GM18951 (cell line): ENCODE measurements at regions not wholly inside any gene's neighbourhood (a gene's known extent, or its start where the extent isn't known, plus 50 kb on each side); places are given as distances from the start of the nearest gene placed in this dataset.

Source experiments
- POLR2A ChIP-seq: IDR thresholded peaks from 4 replicates; pipeline ENCODE4 v1.6.1; 2011; ENCODE audit warnings: mild to moderate bottlenecking; ENCODE audit not compliant: insufficient read length, insufficient read depth; ENCODE audit errors: extremely low read depth
- in situ Hi-C: fragments of 300-500 bp; cut with MboI; formaldehyde crosslinking; loops from one replicate; pipeline ENCODE4 v1.12.0; 2022; ENCODE audit warnings: low sequenced_read_pairs, mixed read lengths, inconsistent platforms; ENCODE audit not compliant: unreplicated experiment

DNA sequence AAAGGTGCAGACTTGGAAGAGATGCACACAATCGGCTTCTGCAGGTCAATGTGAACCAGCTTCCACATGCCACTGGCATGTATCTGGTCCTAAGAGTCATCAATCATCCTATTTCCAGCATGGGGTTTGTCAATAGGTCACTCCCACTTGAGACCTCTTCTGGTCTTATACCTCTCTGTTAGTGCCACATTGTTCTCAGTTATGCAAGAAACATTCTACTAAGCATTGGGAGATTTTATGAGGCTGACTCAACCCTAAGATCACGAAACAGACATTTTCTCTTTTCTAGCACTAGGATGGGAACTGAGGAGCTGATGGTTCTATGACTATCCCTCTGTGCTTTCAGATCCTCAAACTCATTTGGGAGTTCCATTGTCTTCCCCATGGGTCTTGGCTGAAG, 581.5 kb upstream of the KLF12 start:
- in situ Hi-C loops, result no loop called here
- no peak for TF ChIP-seq POLR2A

DNA sequence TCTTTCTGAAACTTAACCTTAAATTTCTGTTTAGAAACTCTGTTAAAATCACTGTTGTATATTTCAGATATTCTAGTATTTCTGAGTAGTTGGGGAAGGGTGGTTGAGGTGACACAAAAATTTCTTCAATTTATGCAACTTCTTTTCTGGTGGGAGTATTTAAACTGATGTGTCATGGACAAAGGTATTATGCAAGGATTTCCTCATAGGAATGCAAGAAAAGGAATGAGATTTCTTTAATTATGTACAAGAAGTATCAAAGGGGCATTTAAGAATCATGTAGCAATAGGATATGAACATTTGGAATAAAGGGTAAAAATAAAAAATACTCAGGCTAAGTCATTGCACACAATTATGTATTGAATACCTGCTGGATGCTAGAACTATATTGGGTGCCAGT, 575.8 kb upstream of the KLF12 start:
- TF ChIP-seq POLR2A, result no peak
- in situ Hi-C loops, result no loop called here

DNA sequence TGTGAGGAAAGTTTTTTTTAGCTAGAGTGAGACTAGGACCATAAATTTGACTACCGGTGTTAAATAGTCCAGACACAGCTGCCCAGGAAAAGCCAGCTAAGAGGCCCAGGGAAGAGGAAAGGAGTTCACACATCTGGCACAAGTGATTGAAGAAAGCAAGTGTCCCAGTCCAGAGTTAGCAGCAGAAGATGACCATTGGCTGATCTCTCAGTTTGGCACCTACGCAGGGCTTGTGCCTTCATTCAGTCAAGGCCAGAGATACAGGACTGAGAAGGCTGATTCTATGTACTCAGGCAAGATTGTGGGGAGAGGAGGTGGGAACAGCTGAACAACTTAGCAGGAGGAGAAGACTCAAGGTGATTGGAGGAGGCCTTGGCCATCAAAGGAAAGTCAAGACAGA, 575.0 kb upstream of the KLF12 start:
- in situ Hi-C loops, result no loop called here

DNA sequence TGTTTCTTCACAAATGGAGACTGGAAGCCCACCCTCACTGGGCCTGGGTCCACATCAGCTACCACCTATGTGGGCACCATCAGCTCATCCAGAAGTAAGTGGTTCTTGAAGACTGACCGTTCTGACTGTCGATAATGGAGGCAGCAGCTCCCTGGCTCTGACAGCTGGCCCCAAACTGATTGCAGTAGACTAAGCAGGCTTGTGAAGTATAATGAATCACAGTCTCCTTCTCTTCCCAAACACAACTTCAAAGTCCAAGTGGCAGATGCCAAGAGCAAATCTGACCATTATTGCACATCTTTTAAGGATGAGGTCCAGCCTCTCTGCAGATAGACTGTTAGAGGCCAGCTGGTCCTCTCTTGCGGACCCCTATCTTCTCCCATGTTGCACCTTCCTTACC, 574.4 kb upstream of the KLF12 start:
- in situ Hi-C loops, result no loop called here
- no peak for TF ChIP-seq POLR2A

More for the DNA sequence above, 575.0 kb upstream of the KLF12 start:
- no peak for TF ChIP-seq POLR2A

DNA sequence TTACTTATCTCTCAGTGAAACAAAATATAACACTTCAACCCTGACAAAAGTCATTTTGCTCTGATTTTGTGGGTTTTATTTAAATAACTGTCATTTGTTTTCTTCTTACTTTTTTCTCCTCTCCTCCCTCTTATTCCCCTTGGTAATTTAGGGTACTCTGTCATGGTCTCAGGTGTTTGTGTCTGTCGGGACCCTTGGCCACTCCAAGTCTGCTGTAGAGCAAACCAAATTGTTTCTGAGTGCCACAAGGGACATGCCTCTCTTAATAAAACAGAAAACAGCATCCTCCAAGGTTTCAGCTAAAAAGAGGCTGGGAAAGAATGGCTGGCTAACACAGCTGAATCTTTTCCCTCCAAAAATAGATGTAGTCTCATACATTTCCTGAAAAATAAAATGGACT, 573.1 kb upstream of the KLF12 start:
- in situ Hi-C loops, result no loop called here
- no peak for TF ChIP-seq POLR2A

DNA sequence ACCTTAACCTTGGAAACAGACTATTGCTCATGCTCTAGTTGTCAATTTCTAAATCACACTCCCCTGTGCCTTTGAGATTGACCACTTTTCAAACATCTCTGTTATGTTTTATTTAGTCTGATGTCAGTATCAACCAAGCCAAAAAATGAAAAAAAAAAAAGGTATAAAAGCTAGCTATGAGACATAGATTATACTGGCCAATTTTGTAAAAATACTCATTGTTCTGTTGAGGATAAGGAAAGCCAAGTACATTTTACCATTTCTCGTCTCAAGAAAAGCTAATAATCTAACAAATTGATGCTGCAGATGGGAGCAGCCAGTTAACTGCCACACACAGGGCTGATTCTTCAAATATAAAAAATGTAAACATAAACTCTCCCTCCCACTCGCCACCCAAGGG, 572.6 kb upstream of the KLF12 start:
- in situ Hi-C loops, result no loop called here

DNA sequence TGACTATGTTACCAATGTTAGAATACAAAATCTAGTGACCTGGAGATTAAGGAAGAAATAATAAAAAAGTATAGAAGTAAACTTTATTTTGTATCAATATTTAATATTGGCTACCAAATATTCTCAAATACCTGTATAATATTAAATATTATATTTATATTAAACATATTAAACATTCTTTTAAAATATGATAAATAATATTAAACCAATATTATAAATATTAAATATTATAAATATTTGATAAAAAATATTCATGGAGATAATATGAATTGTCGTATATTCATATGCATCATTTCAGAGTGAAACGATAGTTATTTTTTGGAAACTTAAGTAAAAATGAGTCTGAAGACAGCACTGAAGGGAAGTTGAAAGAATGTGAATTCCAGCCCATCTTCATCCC, 571.2 kb upstream of the KLF12 start:
- in situ Hi-C loops, result no loop called here
- no peak for TF ChIP-seq POLR2A

More for the DNA sequence above, 572.6 kb upstream of the KLF12 start:
- no peak for TF ChIP-seq POLR2A

DNA sequence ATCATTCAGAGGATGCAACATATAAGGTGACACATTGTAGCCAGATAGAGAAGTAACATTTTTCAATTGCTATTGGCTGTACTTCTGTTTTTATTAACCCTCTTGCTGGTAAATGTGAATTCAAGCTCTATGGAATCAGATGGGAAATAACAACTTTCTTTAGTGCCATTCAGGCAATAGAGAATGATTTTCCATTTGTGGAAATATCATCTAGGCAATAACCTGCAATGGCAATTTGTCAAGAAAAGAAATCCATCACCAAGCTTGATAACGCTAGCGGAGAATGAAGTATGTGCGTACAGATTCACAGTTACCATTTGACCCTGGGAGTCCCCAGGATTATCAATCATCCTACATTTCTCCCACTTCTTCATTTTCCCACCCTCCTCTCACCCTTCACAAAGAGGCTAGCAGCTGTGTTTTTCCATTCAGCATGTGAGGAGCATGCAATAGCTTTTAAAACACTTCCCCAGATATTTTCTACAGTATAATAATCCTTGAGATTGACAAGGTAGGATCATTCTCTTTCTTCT, 569.7 kb upstream of the KLF12 start:
- no peak for TF ChIP-seq POLR2A
- in situ Hi-C loops, result no loop called here

DNA sequence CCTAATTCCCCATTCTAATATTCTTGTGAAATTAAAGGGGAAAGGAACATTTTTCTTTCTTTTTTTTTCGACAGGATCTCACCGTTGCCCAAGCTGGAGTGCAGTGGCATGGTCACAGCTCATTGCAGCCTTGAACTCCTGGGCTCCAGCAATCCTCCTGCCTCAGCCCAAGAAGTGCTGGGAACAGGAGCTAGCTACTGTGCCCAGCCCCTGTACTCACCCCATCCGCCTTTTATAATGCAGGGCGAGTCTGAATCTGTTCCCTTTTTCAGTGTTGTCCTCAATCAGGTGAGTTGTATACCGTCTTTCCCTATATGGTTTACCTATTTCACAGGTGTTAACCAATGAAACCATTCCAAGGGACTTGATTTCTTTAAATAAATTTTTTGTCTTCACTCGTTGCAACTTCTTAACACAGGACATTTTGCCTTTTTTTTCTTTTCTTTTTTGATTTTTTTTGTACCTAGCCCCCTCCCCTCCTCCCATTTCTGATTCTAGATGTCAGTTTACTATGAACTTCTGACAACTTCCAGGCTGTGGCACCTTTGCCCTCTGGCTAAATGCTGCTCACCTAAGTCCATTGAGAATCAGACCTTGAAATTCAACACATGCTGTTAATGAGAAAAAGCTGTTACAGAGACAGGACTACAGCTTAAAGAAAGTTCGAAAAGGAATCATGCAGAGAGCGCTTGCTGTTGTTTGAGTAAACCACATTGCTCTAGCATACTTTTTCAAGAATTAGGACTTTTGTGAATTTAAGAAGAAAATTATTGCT, 562.1 kb upstream of the KLF12 start:
- no peak for TF ChIP-seq POLR2A
- in situ Hi-C loops, result no loop called here

DNA sequence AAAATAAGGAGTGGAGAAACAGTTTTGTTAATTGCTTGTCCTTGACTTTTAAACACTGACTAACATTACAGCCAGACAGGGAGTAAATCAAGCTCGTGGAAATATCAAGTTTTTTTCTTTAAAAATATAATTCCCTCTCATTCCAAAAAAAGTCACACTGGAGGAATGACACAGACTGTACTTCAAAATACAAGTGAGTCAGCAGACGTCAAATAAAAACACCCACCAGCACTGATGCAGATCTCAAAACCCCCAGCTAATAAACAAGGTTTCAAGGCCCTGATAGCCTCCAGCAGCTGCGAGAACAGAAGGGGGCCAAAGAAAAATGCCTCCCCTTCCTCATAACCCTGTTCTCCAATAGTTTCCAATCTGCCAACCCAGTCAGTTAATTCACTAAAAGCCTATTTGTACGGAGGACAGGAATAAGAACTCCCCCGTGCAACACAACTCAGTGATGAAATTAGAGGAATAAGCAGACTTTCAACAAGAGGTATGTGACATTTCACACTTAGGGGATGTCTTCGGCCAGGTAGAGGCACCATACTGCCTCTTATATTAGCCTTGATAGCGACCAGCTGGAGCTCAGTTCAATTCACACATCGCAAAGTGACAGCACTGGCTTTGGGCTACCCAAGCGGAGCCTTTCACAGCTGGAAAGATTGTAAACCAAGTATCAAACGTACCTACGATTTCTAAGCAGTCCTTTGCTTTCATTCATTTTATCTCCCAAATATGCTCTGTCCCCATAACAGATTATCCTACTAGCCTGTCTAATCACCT, 561.0 kb upstream of the KLF12 start:
- in situ Hi-C loops, result no loop called here

DNA sequence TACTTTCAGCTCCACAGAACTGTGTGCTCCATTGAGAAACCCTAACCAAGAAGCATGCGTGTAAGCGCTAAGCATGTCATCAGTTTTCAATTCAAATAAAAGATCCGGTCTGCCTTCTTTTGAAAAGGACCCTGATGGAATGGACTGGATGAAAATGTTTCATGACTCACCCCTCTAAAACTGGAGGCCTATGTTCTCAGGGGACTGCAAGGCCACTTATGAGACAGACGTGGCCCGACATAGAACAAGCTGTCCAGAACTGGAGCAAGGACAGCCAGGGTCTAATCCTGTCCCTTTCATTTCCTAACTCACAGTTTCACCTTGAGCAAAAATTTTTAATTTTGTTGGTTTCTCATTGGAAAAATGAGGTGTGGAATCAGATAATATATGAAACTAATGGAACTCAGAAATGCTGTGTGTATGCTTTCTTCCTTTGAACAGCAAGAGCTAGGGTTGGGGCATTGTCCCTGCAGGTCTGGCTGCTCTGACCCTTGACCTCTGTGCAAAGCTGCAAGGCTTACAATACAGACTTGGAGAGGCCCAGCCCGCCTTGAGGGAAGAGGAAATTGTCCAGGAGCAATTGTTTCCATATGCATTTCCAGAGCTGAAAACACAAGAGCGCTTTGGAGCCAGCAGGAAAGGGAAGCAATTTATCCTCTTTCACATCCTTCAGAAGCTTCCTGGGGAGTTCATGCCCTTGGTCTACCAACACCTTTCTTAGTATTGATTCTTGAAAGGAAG, 553.4 kb upstream of the KLF12 start:
- in situ Hi-C loops, result no loop called here
- no peak for TF ChIP-seq POLR2A

More for the DNA sequence above, 561.0 kb upstream of the KLF12 start:
- no peak for TF ChIP-seq POLR2A

DNA sequence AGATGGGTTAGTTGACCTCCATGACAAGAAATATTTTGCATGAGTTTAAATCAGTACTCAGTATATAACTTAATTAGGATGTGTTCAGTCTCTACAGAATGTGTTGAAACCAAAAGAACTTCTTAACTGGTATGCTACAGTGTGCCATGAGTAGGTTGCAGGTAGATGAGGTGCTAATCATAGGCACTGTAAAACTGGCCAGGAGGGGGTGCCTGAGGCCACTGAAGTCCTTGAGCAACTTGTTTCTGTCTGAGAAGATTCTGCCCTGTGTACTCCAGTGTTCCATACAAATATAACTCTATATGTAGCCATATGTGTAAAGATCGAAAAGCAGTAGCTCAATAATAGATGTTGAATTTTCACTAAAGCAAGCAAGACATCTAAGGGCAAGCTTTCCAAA, 549.2 kb upstream of the KLF12 start:
- in situ Hi-C loops, result no loop called here
- no peak for TF ChIP-seq POLR2A

DNA sequence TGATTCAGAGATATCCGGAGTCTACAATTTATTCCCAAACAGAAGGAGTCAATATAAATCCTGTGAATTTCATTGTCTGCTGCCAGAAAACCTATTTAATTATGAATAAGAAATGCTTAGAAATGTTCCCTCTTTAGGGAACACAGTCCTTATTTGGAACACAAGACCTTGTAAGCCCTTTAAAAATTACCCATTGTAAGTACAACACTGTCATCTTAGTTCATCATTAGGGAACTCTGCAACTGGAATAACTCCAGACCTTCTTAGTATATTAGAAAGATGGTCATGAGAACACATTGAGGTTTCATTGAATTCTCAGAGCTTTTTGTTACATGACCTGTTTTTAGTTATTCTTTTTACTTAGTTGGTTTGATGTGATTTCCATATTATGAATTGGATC, 548.5 kb upstream of the KLF12 start:
- in situ Hi-C loops, result no loop called here
- no peak for TF ChIP-seq POLR2A

DNA sequence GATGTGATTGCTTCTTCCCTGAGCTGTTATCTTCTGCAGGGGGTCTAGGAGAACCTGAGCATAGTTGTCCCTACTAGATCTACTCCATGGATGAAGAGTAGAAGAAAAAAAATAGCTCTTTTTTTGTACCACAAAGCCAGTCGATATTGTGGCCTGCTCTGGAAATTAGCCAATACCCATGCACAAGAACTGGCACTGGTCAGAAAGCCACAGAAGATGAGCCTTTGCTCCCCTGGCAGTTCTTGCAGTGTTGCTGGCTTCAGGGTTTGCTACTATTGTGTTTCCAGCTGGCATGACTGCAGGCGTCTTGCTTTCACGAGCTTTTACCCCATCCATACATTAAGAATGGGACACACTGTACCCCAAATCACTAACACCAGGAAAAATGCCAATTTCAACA, 547.7 kb upstream of the KLF12 start:
- no peak for TF ChIP-seq POLR2A
- in situ Hi-C loops, result no loop called here
